T-cell (primary cell): ENCODE measurements at regions not wholly inside any gene's neighbourhood (a gene's known extent, or its start where the extent isn't known, plus 50 kb on each side); places are given as distances from the start of the nearest gene placed in this dataset.

ENCODE experiments used
- ATAC-seq, 4 experiments: fragments of 200-7000 bp in 3 of 4; fragments of 150-1000 bp in 1 of 4; cut with Tn5 transposase; replicated peaks in 1 of 4; 1 replicate in 3 of 4; 2 replicates in 1 of 4; pipeline ENCODE4 v1.10.0; 2021; ENCODE audit warnings: moderate library complexity in 3 of 4, mild to moderate bottlenecking in 2 of 4, moderate number of reproducible peaks in 1 of 4
- CTCF ChIA-PET, 2 donors: fragments of 300-600 bp; sonication (Branson Sonifier 250); formaldehyde crosslinking; loops; one replicate each; lab custom pipeline; 2022; ENCODE audit warnings: antibody characterized with exemption in 2 of 2; lab: Charles Lee
- POLR2A ChIA-PET, 2 donors: fragments of 300-600 bp; sonication (Branson Sonifier 250); formaldehyde crosslinking; loops; one replicate each; lab custom pipeline; 2022; ENCODE audit warnings: antibody characterized with exemption in 2 of 2; lab: Charles Lee
- DNase-seq, 35 experiments: peaks; one replicate each; pipeline versions ENCODE4 v3.0.0 to v3.0.0-alpha.2; 2013 to 2023
- H3K27ac ChIP-seq: one replicate; pipeline ENCODE4 v1.5.1; 2013; ENCODE audit warnings: low read length
- H3K27me3 ChIP-seq, 2 experiments: replicated peaks in 1 of 2; 1 replicate in 1 of 2; 2 replicates in 1 of 2; pipeline versions ENCODE4 v1.6.1 to v1.7.0; 2013; ENCODE audit warnings: low read length in 1 of 2, mixed read lengths in 1 of 2; ENCODE audit not compliant: control insufficient read depth in 2 of 2, insufficient read depth in 2 of 2; ENCODE audit errors: extremely low read depth in 1 of 2
- H3K36me3 ChIP-seq, 2 donors: 1 replicate in 1 of 2; 2 replicates in 1 of 2; pipeline versions ENCODE4 v1.6.1 to v1.7.0; 2013; ENCODE audit warnings: low read length in 1 of 2; ENCODE audit not compliant: control insufficient read depth in 2 of 2, insufficient read depth in 1 of 2; ENCODE audit errors: extremely low read depth in 1 of 2
- H3K4me1 ChIP-seq, 2 experiments: 1 replicate in 1 of 2; 2 replicates in 1 of 2; pipeline versions ENCODE4 v1.6.1 to v1.7.0; 2013; ENCODE audit warnings: low read length in 2 of 2, mixed read lengths in 1 of 2; ENCODE audit not compliant: insufficient read depth in 2 of 2, control insufficient read depth in 1 of 2; ENCODE audit errors: extremely low read depth in 1 of 2
- H3K4me3 ChIP-seq, 2 donors: 1 replicate in 1 of 2; 2 replicates in 1 of 2; pipeline versions ENCODE4 v1.5.1 to v1.7.0; 2013; ENCODE audit warnings: mild to moderate bottlenecking in 2 of 2, low read length in 1 of 2, moderate library complexity in 1 of 2; ENCODE audit not compliant: control insufficient read depth in 1 of 2; ENCODE audit errors: extremely low read depth in 1 of 2
- H3K9me3 ChIP-seq: 2 replicates; pipeline ENCODE4 v1.7.0; 2013
- H3K27ac Mint-ChIP-seq, 2 donors: one replicate each; pipeline ENCODE4 v1.8.0; 2020 to 2021; ENCODE audit warnings: mild to moderate bottlenecking in 2 of 2, mixed read lengths in 2 of 2
- H3K27me3 Mint-ChIP-seq, 2 donors: one replicate each; pipeline ENCODE4 v1.8.0; 2021 to 2022; ENCODE audit warnings: mixed read lengths in 2 of 2
- H3K36me3 Mint-ChIP-seq: one replicate; pipeline ENCODE4 v1.8.0; 2021; ENCODE audit warnings: mixed read lengths
- H3K4me1 Mint-ChIP-seq, 3 donors: one replicate each; pipeline ENCODE4 v1.8.0; 2020 to 2022; ENCODE audit warnings: mixed read lengths in 3 of 3, mild to moderate bottlenecking in 1 of 3
- H3K4me3 Mint-ChIP-seq, 3 donors: one replicate each; pipeline ENCODE4 v1.8.0; 2020 to 2022; ENCODE audit warnings: mild to moderate bottlenecking in 3 of 3, mixed read lengths in 3 of 3, moderate library complexity in 3 of 3
- H3K9me3 Mint-ChIP-seq, 3 donors: one replicate each; pipeline ENCODE4 v1.8.0; 2020 to 2022; ENCODE audit warnings: mixed read lengths in 3 of 3
- WGBS: methylation state at CpG from one replicate; pipeline ENCODE4 v1.1.5; 2013; ENCODE audit warnings: missing lambda C conversion rate; ENCODE audit not compliant: insufficient coverage; 5-methylcytosine and 5-hydroxymethylcytosine counted together

DNA sequence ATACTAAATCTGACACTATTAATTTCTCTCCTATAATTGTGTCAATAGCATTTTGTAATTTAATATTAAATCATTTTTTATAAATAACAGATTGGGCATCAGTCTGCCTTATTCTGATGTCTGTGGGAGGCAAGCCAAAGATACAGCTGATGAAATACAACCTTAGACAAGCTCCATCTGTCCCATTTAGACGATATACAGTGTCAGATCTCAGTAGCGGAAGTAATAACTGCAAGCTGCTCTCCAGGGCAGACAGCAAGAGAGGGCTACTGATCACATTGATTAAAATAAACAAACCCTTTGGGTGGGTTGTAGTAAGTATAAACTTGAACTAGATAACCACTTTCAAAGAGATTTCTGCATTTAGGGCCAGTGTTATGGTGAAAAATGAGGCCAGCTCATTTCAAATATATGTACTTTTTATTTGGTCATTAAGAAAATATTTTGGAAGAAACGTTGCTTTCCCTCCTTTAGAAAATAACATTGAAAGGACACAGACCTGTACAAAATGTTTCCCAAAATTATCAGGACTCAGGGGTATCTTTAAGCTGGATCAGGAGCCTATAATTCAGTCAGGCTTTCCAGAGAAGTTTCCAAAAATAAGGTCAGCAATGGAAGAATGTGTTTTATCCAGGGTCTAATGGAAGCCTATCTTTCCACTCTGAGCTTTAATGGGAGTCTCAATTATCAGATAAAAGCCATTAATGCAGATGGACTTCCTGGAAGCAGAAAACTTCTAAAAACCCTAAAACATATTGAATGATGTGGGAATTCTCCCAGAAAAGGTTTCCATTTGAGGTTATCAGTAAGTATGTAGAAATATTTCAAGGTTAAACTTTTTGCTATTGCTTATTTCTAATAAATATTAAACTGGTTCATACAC, 1028.8 kb upstream of the IGFBP7 start:
- Histone ChIP-seq H3K36me3 (no peaks in the 10 kb centered on the region), H3K27me3 (no peaks in the 10 kb centered on the region), H3K27ac (no peak overlapping the region), H3K4me3 (no peak overlapping the region), H3K4me1 (no peaks in the 10 kb centered on the region), H3K9me3 (no peaks in the 10 kb centered on the region)
- Mint-ChIP-seq H3K27me3 (no peaks in the 10 kb centered on the region), H3K9me3 (peaks cover 4 to 10% (median 9%) of the 10 kb centered on the region in 3 donors), H3K27ac (no peak overlapping the region), H3K36me3 (no peaks in the 10 kb centered on the region), H3K4me1 (no peaks in the 10 kb centered on the region), H3K4me3 (no peak overlapping the region)
- ChIA-PET POLR2A (no interaction called here), CTCF (no interaction called here)
- no CpG with 5 or more reads among the region's 3 CpGs for WGBS
- DNase-seq (no peak), ATAC-seq (no peak)

DNA sequence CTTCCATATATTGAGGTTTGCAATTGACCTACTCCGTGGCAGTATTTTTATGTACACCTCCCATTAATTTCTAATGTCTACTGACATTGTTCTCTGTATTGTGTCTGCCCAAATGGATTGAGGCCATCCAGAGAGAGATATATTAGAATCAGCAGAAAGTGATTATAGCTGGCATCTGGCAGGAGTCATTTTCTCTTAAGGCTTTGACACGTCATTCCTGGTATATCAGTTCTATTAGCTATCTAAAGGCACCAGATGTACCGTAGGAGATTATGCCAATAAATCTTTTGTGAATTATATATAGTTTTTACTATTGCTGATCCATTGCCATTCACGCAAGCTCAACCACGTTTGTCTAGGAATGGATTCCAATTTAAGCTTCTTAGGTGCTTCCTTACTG, 1026.4 kb upstream of the IGFBP7 start:
- Histone ChIP-seq H3K27me3 (no peaks in the 10 kb centered on the region), H3K27ac (no peak overlapping the region), H3K4me1 (no peaks in the 10 kb centered on the region), H3K9me3 (no peaks in the 10 kb centered on the region), H3K36me3 (no peaks in the 10 kb centered on the region), H3K4me3 (no peak overlapping the region)
- H3K27me3 Mint-ChIP-seq: no peaks in the 10 kb centered on the region
- H3K27ac Mint-ChIP-seq: no peak overlapping the region
- ATAC-seq: no peak
- no peaks in the 10 kb centered on the region for H3K36me3 Mint-ChIP-seq
- ChIA-PET POLR2A (no interaction called here), CTCF (no interaction called here)
- no peak for DNase-seq
- WGBS: no CpG with 5 or more reads among the region's 5 CpGs
- H3K9me3 Mint-ChIP-seq: peaks cover 0 to 12% (median 4%) of the 10 kb centered on the region in 3 donors
- no peaks in the 10 kb centered on the region for H3K4me1 Mint-ChIP-seq
- no peak overlapping the region for H3K4me3 Mint-ChIP-seq

DNA sequence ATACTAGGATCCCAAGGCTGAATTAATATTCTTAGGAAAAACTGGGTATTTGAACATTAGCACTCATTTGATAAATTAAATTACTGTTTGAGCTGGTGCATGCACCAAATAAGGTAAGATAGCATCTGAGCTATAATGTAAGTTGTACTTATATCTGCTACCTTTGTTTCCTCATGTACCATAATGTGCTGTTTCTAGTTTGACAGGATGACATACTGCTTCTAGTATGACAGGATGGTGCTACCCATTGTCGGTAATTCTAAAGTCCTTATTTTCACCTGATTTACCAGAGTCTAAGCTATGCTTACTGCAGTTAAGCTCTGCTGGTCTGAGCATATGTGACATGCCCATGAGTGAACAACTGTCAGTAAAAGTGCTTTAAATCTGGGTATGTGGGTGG, 1017.5 kb upstream of the IGFBP7 start:
- DNase-seq: no peak
- Mint-ChIP-seq H3K27me3 (no peaks in the 10 kb centered on the region), H3K27ac (no peak overlapping the region), H3K9me3 (peaks cover 6 to 10% (median 7%) of the 10 kb centered on the region in 3 donors), H3K4me1 (no peaks in the 10 kb centered on the region), H3K36me3 (no peaks in the 10 kb centered on the region), H3K4me3 (no peak overlapping the region)
- no peak overlapping the region for H3K27ac ChIP-seq
- no CpG with 5 or more reads among the region's 1 CpG for WGBS
- H3K27me3 ChIP-seq: no peaks in the 10 kb centered on the region
- POLR2A ChIA-PET: no interaction called here
- ATAC-seq: no peak
- H3K9me3 ChIP-seq: no peaks in the 10 kb centered on the region
- H3K4me3 ChIP-seq: no peak overlapping the region
- H3K36me3 ChIP-seq: no peaks in the 10 kb centered on the region
- H3K4me1 ChIP-seq: no peaks in the 10 kb centered on the region
- CTCF ChIA-PET: no interaction called here

DNA sequence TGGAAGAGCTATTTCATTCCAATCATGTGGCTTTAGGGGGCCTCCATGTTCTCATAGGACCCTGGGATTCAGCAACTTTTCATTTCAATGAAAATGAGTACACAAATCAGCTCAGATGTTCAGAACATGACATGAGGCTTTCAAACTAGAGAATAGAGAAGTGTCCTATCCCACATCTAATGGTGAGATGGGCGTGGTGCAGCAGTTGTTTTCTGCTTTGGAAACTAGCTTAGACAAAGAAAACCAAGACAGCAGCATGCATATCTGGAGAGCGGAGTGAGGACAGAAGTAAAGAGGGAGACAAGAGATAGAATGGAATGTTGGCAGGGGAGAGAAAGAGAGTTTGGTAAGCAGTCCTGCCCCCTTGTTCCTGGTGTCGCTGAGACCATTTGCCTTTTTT, 1009.1 kb upstream of the IGFBP7 start:
- Histone ChIP-seq H3K9me3 (no peaks in the 10 kb centered on the region), H3K27me3 (no peaks in the 10 kb centered on the region), H3K36me3 (no peaks in the 10 kb centered on the region), H3K4me3 (no peak overlapping the region), H3K27ac (no peak overlapping the region), H3K4me1 (no peaks in the 10 kb centered on the region)
- Mint-ChIP-seq H3K27me3 (no peaks in the 10 kb centered on the region), H3K36me3 (no peaks in the 10 kb centered on the region), H3K4me3 (no peak overlapping the region), H3K4me1 (no peaks in the 10 kb centered on the region), H3K9me3 (peaks cover 13 to 24% (median 23%) of the 10 kb centered on the region in 3 donors), H3K27ac (no peak overlapping the region)
- DNase-seq (no peak), ATAC-seq (no peak)
- ChIA-PET POLR2A (no interaction called here), CTCF (no interaction called here)
- 29% methylated on average over 1 of the region's 3 CpGs for WGBS

DNA sequence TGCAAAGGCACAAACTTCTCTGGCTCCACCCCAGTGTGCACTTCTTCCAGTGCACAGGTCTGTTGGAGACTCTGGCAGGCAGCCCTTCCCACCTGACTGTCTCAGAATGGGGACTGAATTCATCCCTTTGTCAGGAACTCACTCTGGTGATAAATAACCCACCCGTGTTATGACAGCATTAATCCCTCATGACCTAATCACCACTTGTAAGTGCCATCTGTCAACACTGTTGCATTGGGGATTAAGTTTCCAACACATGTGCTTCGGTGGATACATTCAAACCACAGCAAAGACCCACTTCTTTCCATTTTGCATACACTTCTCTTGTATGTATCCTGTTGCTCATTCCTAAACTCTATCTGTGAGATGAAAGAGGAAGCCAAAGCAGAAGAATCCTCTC, 1002.9 kb upstream of the IGFBP7 start:
- Mint-ChIP-seq H3K27me3 (no peaks in the 10 kb centered on the region), H3K27ac (no peak overlapping the region), H3K4me3 (no peak overlapping the region), H3K9me3 (peaks cover 9 to 20% (median 13%) of the 10 kb centered on the region in 3 donors), H3K4me1 (no peaks in the 10 kb centered on the region), H3K36me3 (no peaks in the 10 kb centered on the region)
- ChIA-PET POLR2A (no interaction called here), CTCF (no interaction called here)
- ATAC-seq: no peak
- H3K4me3 ChIP-seq: no peak overlapping the region
- 80% methylated on average over 1 of the region's 2 CpGs for WGBS
- H3K27me3 ChIP-seq: no peaks in the 10 kb centered on the region
- no peaks in the 10 kb centered on the region for H3K9me3 ChIP-seq
- no peaks in the 10 kb centered on the region for H3K4me1 ChIP-seq
- H3K36me3 ChIP-seq: no peaks in the 10 kb centered on the region
- no peak overlapping the region for H3K27ac ChIP-seq
- DNase-seq: no peak

DNA sequence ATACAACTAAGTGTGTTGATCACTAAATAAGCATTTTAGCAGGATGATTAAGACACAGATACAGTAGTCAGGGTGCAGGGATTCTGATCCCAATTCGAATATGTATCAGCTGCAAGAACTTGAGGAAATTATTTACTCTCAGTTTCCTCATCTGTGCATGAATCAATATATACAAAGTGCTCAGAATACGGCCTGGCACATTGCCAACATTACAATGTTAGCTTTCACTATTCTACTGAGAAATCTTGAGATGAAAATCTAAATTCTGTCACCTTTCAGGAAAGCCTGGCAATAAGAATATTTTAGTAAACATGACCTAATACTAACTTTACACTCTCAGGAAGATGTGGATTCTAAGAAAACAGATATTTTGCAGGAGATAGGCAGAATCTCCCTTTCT, 1001.6 kb upstream of the IGFBP7 start:
- ChIA-PET POLR2A (no interaction called here), CTCF (no interaction called here)
- no peaks in the 10 kb centered on the region for H3K36me3 Mint-ChIP-seq
- no peaks in the 10 kb centered on the region for H3K27me3 ChIP-seq
- ATAC-seq (no peak), DNase-seq (no peak)
- no peak overlapping the region for H3K4me3 ChIP-seq
- H3K27ac ChIP-seq: no peak overlapping the region
- no CpG with 5 or more reads among the region's 2 CpGs for WGBS
- no peaks in the 10 kb centered on the region for H3K9me3 ChIP-seq
- no peaks in the 10 kb centered on the region for H3K4me1 Mint-ChIP-seq
- H3K27me3 Mint-ChIP-seq: no peaks in the 10 kb centered on the region
- H3K27ac Mint-ChIP-seq: no peak overlapping the region
- H3K4me1 ChIP-seq: no peaks in the 10 kb centered on the region
- H3K36me3 ChIP-seq: no peaks in the 10 kb centered on the region
- H3K9me3 Mint-ChIP-seq: peaks cover 3 to 17% (median 13%) of the 10 kb centered on the region in 3 donors
- H3K4me3 Mint-ChIP-seq: no peak overlapping the region
